ENCODE measurements at regions not wholly inside any gene's neighbourhood (a gene's known extent, or its start where the extent isn't known, plus 50 kb on each side); places are given as distances from the start of the nearest gene placed in this dataset.

- H3K4ac ChIP-seq (replicated peaks; ENCODE audit: insufficient read length, low read depth, low read length), result no peak overlapping the region
- H4K20me1 ChIP-seq (replicated peaks in 1 of 2; ENCODE audit: control insufficient read depth in 1 of 2, insufficient read depth in 2 of 2, low read length in 2 of 2), result no peaks in the 10 kb centered on the region
- no peak overlapping the region for H2BK120ac ChIP-seq (replicated peaks; ENCODE audit: low read depth, low read length)
- H2BK12ac ChIP-seq (ENCODE audit: low read depth, low read length), result no peak overlapping the region
- no peaks in the 10 kb centered on the region for H3K79me1 ChIP-seq (ENCODE audit: low read depth, low read length)
- no peaks in the 10 kb centered on the region for H3K79me2 ChIP-seq (ENCODE audit: control insufficient read depth in 1 of 2, insufficient read depth in 2 of 2, low read length in 2 of 2)
- H4K91ac ChIP-seq (replicated peaks; ENCODE audit: insufficient read length, low read length), result peak overlapping the region; percentile 32
- no peak overlapping the region for H2AK5ac ChIP-seq (ENCODE audit: low read depth, low read length)
- no peaks in the 10 kb centered on the region for H3K36me3 ChIP-seq (ENCODE audit: control insufficient read depth in 2 of 4, insufficient read depth in 4 of 4, low read length in 3 of 4)
- POLR2A ChIA-PET (ENCODE audit: partially characterized antibody), result no interaction called here
- H3K27ac ChIP-seq (ENCODE audit: low read depth, low read length), result no peak overlapping the region
- H3K4me2 ChIP-seq (ENCODE audit: insufficient read depth in 1 of 2, low read depth in 2 of 2, low read length in 2 of 2), result no peak overlapping the region
- peak overlapping the region; percentile 35; the same call in 1 of the 2 replicates for H2AFZ ChIP-seq (ENCODE audit: low read length)
- peak in 1 of 2 experiments; percentile 31 for DNase-seq (ENCODE audit: low read depth in 1 of 2, low spot score in 2 of 2)
- H2BK5ac ChIP-seq (ENCODE audit: low read depth, low read length), result no peak overlapping the region; the same call in 1 of the 2 replicates
- no peak overlapping the region for H3K23ac ChIP-seq (ENCODE audit: insufficient read length)
- H3K4me1 ChIP-seq (replicated peaks in 1 of 4; ENCODE audit: control insufficient read depth in 3 of 4, insufficient read depth in 4 of 4, low read length in 3 of 4), result peaks cover 0 to 13% (median 5%) of the 10 kb centered on the region in 4 experiments; a peak in 5 of 7 replicates
- no peaks in the 10 kb centered on the region for H3K23me2 ChIP-seq (ENCODE audit: low read depth, low read length)
- no peak overlapping the region for H3K18ac ChIP-seq (ENCODE audit: extremely low read depth, low read length)
- WGBS, 2 experiments (ENCODE audit: extremely low coverage in 1 of 2, insufficient coverage in 1 of 2, insufficient read length in 1 of 2, insufficient replicate concordance in 2 of 2, low coverage in 1 of 2, low lambda C conversion rate in 2 of 2, missing lambda C conversion rate in 1 of 2), result 76% methylated on average over 3 of the region's 3 CpGs; no CpG with 5 or more reads in 1 of the 2 experiments
- no peak for FAIRE-seq
- H2BK20ac ChIP-seq (ENCODE audit: low read length), result no peak overlapping the region
- no peaks in the 10 kb centered on the region for H3K27me3 ChIP-seq (replicated peaks in 1 of 4; ENCODE audit: control insufficient read depth in 3 of 4, extremely low read depth in 1 of 4, insufficient read depth in 3 of 4, low read length in 3 of 4)
- H4K8ac ChIP-seq (ENCODE audit: extremely low read depth, insufficient read depth, low read length), result no peak overlapping the region
- no peaks in the 10 kb centered on the region for H3K9me3 ChIP-seq (ENCODE audit: insufficient read depth in 2 of 2, low read depth in 1 of 2, low read length in 1 of 2)
- no peak overlapping the region for H3K4me3 ChIP-seq (ENCODE audit: extremely low read depth in 1 of 4, insufficient read depth in 2 of 4, low read depth in 3 of 4, low read length in 4 of 4)
- no peak overlapping the region for H3K14ac ChIP-seq (ENCODE audit: insufficient read length)
- no peak overlapping the region for H3K56ac ChIP-seq (replicated peaks; ENCODE audit: insufficient read length, low read depth, low read length)
- no peak overlapping the region for H2BK15ac ChIP-seq (ENCODE audit: low read length)
- CTCF ChIA-PET (ENCODE audit: partially characterized antibody), result no interaction called here
- H4K5ac ChIP-seq (ENCODE audit: insufficient read length, low read depth, low read length), result no peak overlapping the region
- H3K9ac ChIP-seq (replicated peaks in 1 of 4; ENCODE audit: extremely low read depth in 1 of 4, low read depth in 3 of 4, low read length in 3 of 4), result no peak overlapping the region
- TF ChIP-seq, protein P1, sequence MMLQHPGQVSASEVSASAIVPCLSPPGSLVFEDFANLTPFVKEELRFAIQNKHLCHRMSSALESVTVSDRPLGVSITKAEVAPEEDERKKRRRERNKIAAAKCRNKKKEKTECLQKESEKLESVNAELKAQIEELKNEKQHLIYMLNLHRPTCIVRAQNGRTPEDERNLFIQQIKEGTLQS (IDR thresholded peaks at IDR 0.05; ENCODE audit: insufficient read depth, low read depth, low read length), result no peak
- TF ChIP-seq TEAD4 (IDR thresholded peaks at IDR 0.05; ENCODE audit: low read depth, low read length) (no peak), CEBPB (IDR thresholded peaks at IDR 0.05; ENCODE audit: low read depth, low read length) (no peak), MAFK (IDR thresholded peaks at IDR 0.05; ENCODE audit: low read depth, low read length) (peak; percentile 37; the same call in 1 of the 2 replicates), CBX8 (IDR thresholded peaks at IDR 0.05; ENCODE audit: borderline replicate concordance, low read depth, low read length) (no peak), EGR1 (IDR thresholded peaks at IDR 0.05; ENCODE audit: borderline replicate concordance, low read depth, low read length) (no peak), JUND (IDR thresholded peaks at IDR 0.05; ENCODE audit: low read length) (peak; percentile 70; the same call in 1 of the 2 replicates), CTBP2 (IDR thresholded peaks at IDR 0.05; ENCODE audit: borderline replicate concordance, insufficient read depth, insufficient read length, low read length) (no peak)
- TF ChIP-seq, protein P2, sequence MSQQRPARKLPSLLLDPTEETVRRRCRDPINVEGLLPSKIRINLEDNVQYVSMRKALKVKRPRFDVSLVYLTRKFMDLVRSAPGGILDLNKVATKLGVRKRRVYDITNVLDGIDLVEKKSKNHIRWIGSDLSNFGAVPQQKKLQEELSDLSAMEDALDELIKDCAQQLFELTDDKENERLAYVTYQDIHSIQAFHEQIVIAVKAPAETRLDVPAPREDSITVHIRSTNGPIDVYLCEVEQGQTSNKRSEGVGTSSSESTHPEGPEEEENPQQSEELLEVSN (IDR thresholded peaks at IDR 0.05), result no peak
Observed at GRCh38 chr10:20598590-20598989, 298.5 kb downstream of the NEBL start.

Data from H1 (cell line).